H9 (cell line): ENCODE measurements at regions not wholly inside any gene's neighbourhood (a gene's known extent, or its start where the extent isn't known, plus 50 kb on each side); places are given as distances from the start of the nearest gene placed in this dataset.

Source experiments
- DNase-seq: peaks from one replicate; pipeline ENCODE4 v3.0.0-alpha.2; 2017
- H2AFZ ChIP-seq: one replicate; pipeline ENCODE4 v1.6.1; 2013; ENCODE audit warnings: mild to moderate bottlenecking, low read length, control low read depth, moderate library complexity
- H2AK5ac ChIP-seq: 2 replicates; pipeline ENCODE4 v1.6.1; 2013; ENCODE audit warnings: low read length, control low read depth, mixed read lengths; ENCODE audit not compliant: insufficient read length
- H2BK120ac ChIP-seq: one replicate; pipeline ENCODE4 v1.6.1; 2013; ENCODE audit warnings: low read depth, mild to moderate bottlenecking, low read length, control low read depth, inconsistent platforms; ENCODE audit not compliant: poor library complexity, severe bottlenecking
- H2BK12ac ChIP-seq: 2 replicates; pipeline ENCODE4 v1.6.1; 2013; ENCODE audit warnings: low read length, control low read depth, mixed read lengths, low read depth; ENCODE audit not compliant: insufficient read length
- H2BK15ac ChIP-seq: 2 replicates; pipeline ENCODE4 v1.6.1; 2013; ENCODE audit warnings: low read depth, low read length, control low read depth
- H2BK20ac ChIP-seq: one replicate; pipeline ENCODE4 v1.6.1; 2013; ENCODE audit warnings: low read depth, mild to moderate bottlenecking, low read length, control low read depth, inconsistent platforms; ENCODE audit not compliant: poor library complexity, severe bottlenecking
- H2BK5ac ChIP-seq: 2 replicates; pipeline ENCODE4 v1.6.1; 2013; ENCODE audit warnings: low read length, control low read depth, mixed read lengths; ENCODE audit not compliant: insufficient read length
- H3K14ac ChIP-seq: 2 replicates; pipeline ENCODE4 v1.6.1; 2013; ENCODE audit warnings: low read length, control low read depth; ENCODE audit not compliant: insufficient read depth
- H3K18ac ChIP-seq: 2 replicates; pipeline ENCODE4 v1.6.1; 2013; ENCODE audit warnings: low read depth, mild to moderate bottlenecking, mixed read lengths, low read length, control low read depth; ENCODE audit not compliant: insufficient read length
- H3K23ac ChIP-seq: 2 replicates; pipeline ENCODE4 v1.6.1; 2013; ENCODE audit warnings: low read length, control low read depth, mixed read lengths, low read depth; ENCODE audit not compliant: insufficient read length
- H3K23me2 ChIP-seq: 2 replicates; pipeline ENCODE4 v1.6.1; 2013; ENCODE audit warnings: low read depth, mild to moderate bottlenecking, mixed read lengths, low read length, control low read depth; ENCODE audit not compliant: insufficient read length, poor library complexity, severe bottlenecking
- H3K27ac ChIP-seq: 2 replicates; pipeline ENCODE4 v1.5.1; 2013; ENCODE audit warnings: low read length, control low read depth, mixed read lengths, low read depth; ENCODE audit not compliant: insufficient read length
- H3K27me3 ChIP-seq: 2 replicates; pipeline ENCODE4 v1.6.1; 2013; ENCODE audit warnings: low read length, control low read depth, inconsistent platforms; ENCODE audit not compliant: insufficient read depth
- H3K4ac ChIP-seq: 2 replicates; pipeline ENCODE4 v1.6.1; 2013; ENCODE audit warnings: low read depth, mild to moderate bottlenecking, control low read depth, inconsistent platforms, low read length, moderate library complexity
- H3K4me1 ChIP-seq: 2 replicates; pipeline ENCODE4 v1.6.1; 2013; ENCODE audit warnings: low read length, control low read depth, inconsistent platforms; ENCODE audit not compliant: insufficient read depth
- H3K4me2 ChIP-seq: 2 replicates; pipeline ENCODE4 v1.6.1; 2013; ENCODE audit warnings: low read length, control low read depth, mixed read lengths; ENCODE audit not compliant: insufficient read length, insufficient read depth
- H3K56ac ChIP-seq: 2 replicates; pipeline ENCODE4 v1.6.1; 2013; ENCODE audit warnings: low read depth, mild to moderate bottlenecking, mixed read lengths, low read length, control low read depth; ENCODE audit not compliant: insufficient read length
- H3K79me1 ChIP-seq: 2 replicates; pipeline ENCODE4 v1.6.1; 2013; ENCODE audit warnings: low read depth, mild to moderate bottlenecking, moderate library complexity, low read length, control low read depth, inconsistent platforms; ENCODE audit not compliant: insufficient read depth, poor library complexity, severe bottlenecking
- H3K79me2 ChIP-seq: 2 replicates; pipeline ENCODE4 v1.6.1; 2013; ENCODE audit warnings: low read length, control low read depth, inconsistent platforms; ENCODE audit not compliant: insufficient read depth
- H3K9ac ChIP-seq: 2 replicates; pipeline ENCODE4 v1.6.1; 2013; ENCODE audit warnings: low read length, control low read depth, mixed read lengths; ENCODE audit not compliant: insufficient read length; ENCODE audit errors: extremely low read depth
- H3K9me3 ChIP-seq: one replicate; pipeline ENCODE4 v1.6.1; 2013; ENCODE audit warnings: low read depth, low read length, inconsistent platforms; ENCODE audit not compliant: control insufficient read depth
- H3T11ph ChIP-seq: one replicate; pipeline ENCODE4 v1.6.1; 2013; ENCODE audit warnings: mild to moderate bottlenecking, low read length, control low read depth, inconsistent platforms
- H4K20me1 ChIP-seq: one replicate; pipeline ENCODE4 v1.6.1; 2013; ENCODE audit not compliant: control insufficient read depth, insufficient read length, insufficient read depth
- H4K5ac ChIP-seq: 2 replicates; pipeline ENCODE4 v1.6.1; 2013; ENCODE audit warnings: low read depth, mild to moderate bottlenecking, mixed read lengths, low read length, control low read depth; ENCODE audit not compliant: insufficient read length
- H4K8ac ChIP-seq: replicated peaks from 2 replicates; pipeline ENCODE4 v1.6.1; 2013; ENCODE audit warnings: low read length, control low read depth, mixed read lengths, low read depth; ENCODE audit not compliant: insufficient read length
- H4K91ac ChIP-seq: 2 replicates; pipeline ENCODE4 v1.6.1; 2013; ENCODE audit warnings: low read depth, mild to moderate bottlenecking, moderate library complexity, mixed read lengths, low read length, control low read depth; ENCODE audit not compliant: insufficient read length
- H3K27ac Mint-ChIP-seq, 3 experiments: 2 replicates in 2 of 3; 3 replicates in 1 of 3; pipeline ENCODE4 v1.8.0; 2020 to 2021; ENCODE audit warnings: mixed read lengths in 3 of 3, mild to moderate bottlenecking in 1 of 3, moderate library complexity in 1 of 3
- H3K27me3 Mint-ChIP-seq: 2 replicates; pipeline ENCODE4 v1.8.0; 2021; ENCODE audit warnings: low read depth, mild to moderate bottlenecking, moderate library complexity, mixed read lengths
- H3K36me3 Mint-ChIP-seq, 3 experiments: 2 replicates in 2 of 3; 3 replicates in 1 of 3; pipeline ENCODE4 v1.8.0; 2020 to 2021; ENCODE audit warnings: low read depth in 3 of 3, mixed read lengths in 3 of 3; ENCODE audit not compliant: insufficient read depth in 1 of 3
- H3K4me1 Mint-ChIP-seq, 2 experiments: 2 replicates each; pipeline ENCODE4 v1.8.0; 2020; ENCODE audit warnings: mixed read lengths in 2 of 2
- H3K4me3 Mint-ChIP-seq, 2 experiments: 2 replicates in 1 of 2; 3 replicates in 1 of 2; pipeline ENCODE4 v1.8.0; 2020 to 2021; ENCODE audit warnings: mild to moderate bottlenecking in 2 of 2, mixed read lengths in 2 of 2, moderate library complexity in 1 of 2
- H3K9me3 Mint-ChIP-seq, 2 experiments: 2 replicates in 1 of 2; 3 replicates in 1 of 2; pipeline ENCODE4 v1.8.0; 2020; ENCODE audit warnings: mild to moderate bottlenecking in 2 of 2, mixed read lengths in 2 of 2, moderate library complexity in 1 of 2
- WGBS: extraction: QIAGEN DNeasy Blood & Tissue Kit; methylation state at CpG from one replicate; pipeline ENCODE4 v1.1.7; 2013; ENCODE audit warnings: missing lambda C conversion rate, low lambda C conversion rate, mixed read lengths; ENCODE audit not compliant: insufficient read length; ENCODE audit errors: extremely low coverage; 5-methylcytosine and 5-hydroxymethylcytosine counted together
- TF ChIP-seq, protein P1 (sequence below): fragments of 200-600 bp; sonication (generic); conservative IDR thresholded peaks from 3 replicates; pipeline ENCODE4 v1.8.0; 2021; ENCODE audit warnings: antibody characterized with exemption, mild to moderate bottlenecking

DNA sequence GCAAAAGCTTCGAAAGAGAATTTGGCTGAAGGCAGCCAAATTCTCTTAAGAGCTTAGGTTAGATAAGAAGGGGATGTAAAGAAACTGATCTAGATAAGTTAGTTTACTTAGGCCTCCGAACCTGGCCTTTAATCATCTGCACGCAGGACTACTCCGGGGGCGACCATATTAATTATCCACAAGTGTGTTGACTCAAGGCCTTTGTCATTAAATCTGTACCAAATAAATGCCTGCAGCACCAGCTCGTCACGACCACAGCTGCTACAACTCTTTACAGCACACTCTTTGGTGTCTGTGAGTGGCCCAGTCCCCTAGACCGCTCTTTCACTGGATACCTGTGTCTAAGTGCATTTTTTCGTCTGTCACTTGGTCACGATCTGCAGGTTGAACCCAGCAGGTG, 69.8 kb upstream of the LSM8 start:
- DNase-seq: no peak
- Mint-ChIP-seq H3K4me3 (no peak overlapping the region), H3K4me1 (peaks cover 0 to 4% of the 10 kb centered on the region in 2 experiments; a peak in 1 of 4 replicates), H3K27me3 (no peaks in the 10 kb centered on the region; the same call in 1 of the 2 replicates), H3K36me3 (peaks cover 2 to 15% (median 10%) of the 10 kb centered on the region in 3 experiments; a peak in 4 of 7 replicates), H3K9me3 (peaks cover 16 to 25% of the 10 kb centered on the region in 2 experiments), H3K27ac (no peak overlapping the region)
- no peak overlapping the region for H3K27ac ChIP-seq
- no peak overlapping the region for H3K4ac ChIP-seq
- H3K23ac ChIP-seq: no peak overlapping the region
- H3K9me3 ChIP-seq: no peaks in the 10 kb centered on the region
- no peak overlapping the region for H2BK12ac ChIP-seq
- no CpG with 5 or more reads among the region's 10 CpGs for WGBS
- no peak overlapping the region for H2BK15ac ChIP-seq
- no peak overlapping the region for H2AFZ ChIP-seq
- no peak overlapping the region for H2AK5ac ChIP-seq
- no peak overlapping the region for H2BK20ac ChIP-seq
- no peak overlapping the region for H3K56ac ChIP-seq
- H3K4me2 ChIP-seq: no peak overlapping the region
- no peaks in the 10 kb centered on the region for H3K79me2 ChIP-seq
- H3K27me3 ChIP-seq: no peaks in the 10 kb centered on the region
- TF ChIP-seq, protein P1, sequence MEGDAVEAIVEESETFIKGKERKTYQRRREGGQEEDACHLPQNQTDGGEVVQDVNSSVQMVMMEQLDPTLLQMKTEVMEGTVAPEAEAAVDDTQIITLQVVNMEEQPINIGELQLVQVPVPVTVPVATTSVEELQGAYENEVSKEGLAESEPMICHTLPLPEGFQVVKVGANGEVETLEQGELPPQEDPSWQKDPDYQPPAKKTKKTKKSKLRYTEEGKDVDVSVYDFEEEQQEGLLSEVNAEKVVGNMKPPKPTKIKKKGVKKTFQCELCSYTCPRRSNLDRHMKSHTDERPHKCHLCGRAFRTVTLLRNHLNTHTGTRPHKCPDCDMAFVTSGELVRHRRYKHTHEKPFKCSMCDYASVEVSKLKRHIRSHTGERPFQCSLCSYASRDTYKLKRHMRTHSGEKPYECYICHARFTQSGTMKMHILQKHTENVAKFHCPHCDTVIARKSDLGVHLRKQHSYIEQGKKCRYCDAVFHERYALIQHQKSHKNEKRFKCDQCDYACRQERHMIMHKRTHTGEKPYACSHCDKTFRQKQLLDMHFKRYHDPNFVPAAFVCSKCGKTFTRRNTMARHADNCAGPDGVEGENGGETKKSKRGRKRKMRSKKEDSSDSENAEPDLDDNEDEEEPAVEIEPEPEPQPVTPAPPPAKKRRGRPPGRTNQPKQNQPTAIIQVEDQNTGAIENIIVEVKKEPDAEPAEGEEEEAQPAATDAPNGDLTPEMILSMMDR: no peak
- H2BK5ac ChIP-seq: no peak overlapping the region
- no peak overlapping the region for H2BK120ac ChIP-seq
- H3K14ac ChIP-seq: no peak overlapping the region
- H3K4me1 ChIP-seq: no peaks in the 10 kb centered on the region
- H4K8ac ChIP-seq: no peak overlapping the region
- H4K5ac ChIP-seq: no peak overlapping the region
- H3K23me2 ChIP-seq: no peaks in the 10 kb centered on the region
- no peak overlapping the region for H3T11ph ChIP-seq
- H3K9ac ChIP-seq: no peak overlapping the region
- no peaks in the 10 kb centered on the region for H3K79me1 ChIP-seq
- H4K91ac ChIP-seq: no peak overlapping the region
- no peak overlapping the region for H3K18ac ChIP-seq
- no peaks in the 10 kb centered on the region for H4K20me1 ChIP-seq
